SHP77 (cell line): ENCODE measurements at regions not wholly inside any gene's neighbourhood (a gene's known extent, or its start where the extent isn't known, plus 50 kb on each side); places are given as distances from the start of the nearest gene placed in this dataset.
"Not testable (repeated sequence)": the region's sequence is repeated elsewhere in the genome, so short reads cannot be mapped to it uniquely, and the experiment has no call there.

Experiments used
- DNase-seq, 2 experiments: peaks; one replicate each; lab custom pipeline; 2025; lab: John Stamatoyannopoulos, UW

GRCh38 chr9:78172610-78173009 is 63.3 kb upstream of the CEP78 start:
- not testable (repeated sequence) for DNase-seq

- DNase-seq: no peak
These were observed 64.2 kb upstream of the CEP78 start for GRCh38 chr9:78171651-78172050.

DNA sequence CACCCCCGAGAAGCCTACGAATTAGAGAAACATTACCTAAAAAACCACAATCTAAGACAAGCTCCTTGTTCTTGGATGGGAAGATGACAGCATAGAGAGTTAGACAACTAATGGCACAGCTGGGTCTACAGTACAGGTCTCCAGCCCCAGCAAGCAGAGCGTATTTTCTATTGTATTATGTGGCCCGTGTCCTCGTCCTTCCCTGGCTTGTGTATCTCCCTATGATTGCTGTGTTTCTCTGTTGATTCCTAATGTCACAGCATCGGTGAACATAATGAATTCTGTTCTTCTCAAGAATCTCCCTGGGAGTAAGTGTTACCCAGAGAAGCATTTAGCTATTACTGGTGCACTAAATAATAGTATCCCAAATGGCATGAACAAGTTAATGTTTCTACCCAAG is 66.8 kb upstream of the CEP78 start:
- DNase-seq: no peak

DNA sequence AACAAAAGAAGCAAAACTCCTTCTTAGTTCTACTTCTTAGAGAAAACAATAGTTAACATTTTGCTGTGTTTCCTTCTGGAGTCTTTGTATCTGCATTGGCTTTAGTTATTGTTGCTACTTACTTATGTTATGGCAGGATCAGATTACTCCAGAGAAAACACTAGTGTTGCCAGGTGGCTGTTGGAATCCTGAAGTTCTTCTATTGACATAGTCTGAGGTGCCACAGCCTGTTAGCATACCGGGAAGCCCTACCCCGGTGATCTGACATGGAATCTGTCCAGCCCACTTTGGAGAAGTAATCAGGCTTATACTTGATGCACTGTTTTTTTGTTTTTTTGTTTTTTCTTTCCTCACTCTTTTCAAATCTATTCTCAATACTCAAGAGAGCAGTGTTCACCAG is 68.5 kb upstream of the CEP78 start:
- peak; percentile 39 to 50 for DNase-seq

DNA sequence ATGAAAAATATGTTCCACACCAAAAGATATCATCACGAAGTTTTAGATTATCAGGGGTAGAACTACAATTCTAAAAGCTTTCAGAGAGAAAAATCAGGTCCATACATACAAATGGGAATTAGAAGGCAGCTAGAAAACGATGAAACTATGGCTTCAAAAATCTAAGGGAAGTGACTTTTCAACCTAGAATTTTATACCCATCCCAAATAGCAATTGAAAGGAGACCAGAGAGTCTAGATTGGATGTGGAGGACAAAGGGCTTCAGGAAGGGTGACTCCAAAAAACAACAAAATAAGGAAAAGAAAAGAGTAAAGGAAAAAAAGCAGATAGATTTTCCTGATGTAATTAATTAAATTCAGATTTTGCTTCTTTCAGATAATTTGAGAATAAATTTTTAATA is 72.0 kb upstream of the CEP78 start:
- DNase-seq: no peak

DNA sequence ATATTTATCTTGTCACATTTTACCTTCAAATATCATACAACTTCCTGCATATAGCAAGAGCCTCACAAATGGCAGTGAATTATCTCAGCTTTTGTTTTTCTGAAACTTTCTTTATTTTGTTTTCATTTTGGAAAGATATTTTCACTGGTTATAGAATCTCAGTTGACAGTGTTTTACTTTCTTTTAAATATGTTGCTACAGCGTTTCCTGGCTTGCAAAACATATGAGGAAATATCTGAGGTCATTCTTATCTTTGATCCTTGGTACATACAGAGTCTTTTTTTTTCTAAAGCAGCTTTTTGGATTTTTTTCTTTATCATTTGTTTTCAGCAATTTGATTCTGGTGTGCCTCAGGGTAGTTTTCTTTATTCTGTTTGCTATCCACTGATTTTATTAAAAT is 77.6 kb upstream of the CEP78 start:
- no peak for DNase-seq

DNA sequence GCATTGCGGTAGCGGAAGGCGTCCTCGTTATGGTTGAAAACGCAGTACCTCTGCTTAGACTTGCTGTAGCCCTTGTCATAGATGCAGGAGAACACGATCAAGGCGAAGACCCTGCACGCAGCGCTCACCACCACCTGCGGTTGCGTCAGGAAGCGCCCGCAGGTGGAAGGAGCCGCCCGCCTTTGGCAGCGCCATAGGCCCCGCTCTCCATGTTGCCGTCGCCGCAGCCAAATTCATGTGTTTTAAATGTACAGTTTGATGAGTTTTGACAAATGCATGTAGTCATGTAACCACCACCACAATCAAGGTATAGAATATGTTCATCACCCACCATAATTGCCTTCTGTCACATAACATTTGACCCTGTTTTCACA is 84.9 kb upstream of the CEP78 start:
- no peak for DNase-seq

DNA sequence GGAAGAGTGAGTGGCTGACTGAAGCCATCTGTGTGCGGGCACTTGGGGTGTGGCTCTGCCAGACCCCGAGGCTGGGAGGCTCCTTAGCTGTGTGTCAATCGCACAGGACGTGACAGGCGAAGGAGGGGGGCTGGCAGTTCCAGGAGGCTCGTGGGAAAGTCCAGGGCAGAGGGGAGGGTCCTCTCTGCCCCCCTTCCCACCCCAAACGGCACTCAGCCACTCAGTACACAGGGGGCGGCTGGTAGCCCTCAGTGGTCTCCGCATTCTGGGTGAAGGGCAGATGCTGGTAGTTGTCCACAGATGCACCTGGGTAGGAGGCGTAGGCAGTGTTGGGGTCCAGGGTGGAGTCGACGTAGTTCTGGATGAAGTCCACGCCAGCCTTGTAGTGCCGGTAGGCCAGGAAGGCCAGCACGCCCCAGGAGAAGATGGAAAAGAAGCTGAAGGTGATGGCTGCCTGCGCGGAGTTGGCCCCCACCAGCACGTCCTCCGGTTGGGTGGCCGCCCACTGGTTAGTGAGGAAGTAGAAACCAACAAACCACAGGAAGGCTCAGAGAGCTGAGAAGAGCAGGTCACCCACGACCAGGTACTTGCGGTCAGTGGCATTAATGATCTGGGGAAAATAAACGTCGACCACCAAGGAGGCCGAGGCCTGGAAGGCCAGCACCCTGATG is 85.4 kb upstream of the CEP78 start:
- no peak for DNase-seq

- DNase-seq: no peak
These were observed 86.1 kb upstream of the CEP78 start for GRCh38 chr9:78149702-78150291.

DNA sequence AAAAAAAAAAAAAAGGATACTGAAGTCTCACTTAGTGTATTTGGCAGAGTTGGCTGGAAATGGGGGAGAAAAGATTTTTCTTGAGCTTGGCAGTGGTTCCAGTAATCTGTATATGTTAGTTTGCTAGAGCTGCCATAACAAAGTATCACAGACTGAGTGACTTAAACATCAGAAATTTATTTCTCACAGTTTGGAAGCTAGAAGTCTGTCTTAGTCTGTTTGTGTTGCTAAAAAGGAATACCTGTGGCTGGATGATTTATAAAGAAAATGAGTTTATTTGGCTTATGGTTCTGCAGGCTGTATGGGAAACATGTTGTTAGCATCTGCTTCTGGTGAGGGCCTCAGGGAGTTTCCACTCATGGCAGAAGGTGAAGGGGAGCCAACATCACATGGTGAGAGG is 89.6 kb upstream of the CEP78 start:
- DNase-seq: no peak

DNA sequence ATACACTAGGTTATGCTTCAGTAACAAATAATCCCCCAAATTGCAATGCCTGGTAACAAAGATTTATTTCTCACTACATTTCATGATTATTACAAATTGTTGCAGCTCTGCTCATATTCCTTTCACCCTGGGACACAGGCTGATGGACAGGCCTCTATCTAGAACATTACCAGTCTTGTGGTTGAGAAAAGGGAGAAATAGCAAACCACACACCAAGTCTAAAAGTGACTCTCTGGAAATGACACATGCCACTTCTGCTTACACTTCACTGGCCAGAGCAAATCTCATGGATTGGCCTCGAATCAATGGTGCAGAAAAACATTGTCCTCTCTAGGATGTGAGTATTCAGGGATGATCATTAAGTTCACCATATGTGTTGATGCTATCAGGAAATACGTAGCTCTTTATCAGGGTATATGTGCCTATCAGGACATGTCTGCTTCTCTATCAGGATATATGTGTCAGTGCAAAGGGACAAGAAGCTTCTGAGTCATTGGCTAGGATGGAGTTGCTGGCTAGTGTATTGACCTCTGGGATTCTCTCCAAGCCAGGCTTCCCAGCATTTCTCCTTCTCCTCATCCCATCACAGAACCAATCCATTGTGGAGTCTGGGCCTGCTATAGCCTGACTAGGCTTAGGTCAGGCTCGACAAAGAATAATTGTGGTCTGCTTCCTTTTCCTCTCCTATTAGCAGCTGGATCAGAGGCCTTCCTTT is 91.1 kb upstream of the CEP78 start:
- no peak for DNase-seq

- no peak for DNase-seq
These were observed 91.9 kb upstream of the CEP78 start for GRCh38 chr9:78144008-78144381.

GRCh38 chr9:78143281-78144007 is 92.4 kb upstream of the CEP78 start:
- no peak for DNase-seq

DNA sequence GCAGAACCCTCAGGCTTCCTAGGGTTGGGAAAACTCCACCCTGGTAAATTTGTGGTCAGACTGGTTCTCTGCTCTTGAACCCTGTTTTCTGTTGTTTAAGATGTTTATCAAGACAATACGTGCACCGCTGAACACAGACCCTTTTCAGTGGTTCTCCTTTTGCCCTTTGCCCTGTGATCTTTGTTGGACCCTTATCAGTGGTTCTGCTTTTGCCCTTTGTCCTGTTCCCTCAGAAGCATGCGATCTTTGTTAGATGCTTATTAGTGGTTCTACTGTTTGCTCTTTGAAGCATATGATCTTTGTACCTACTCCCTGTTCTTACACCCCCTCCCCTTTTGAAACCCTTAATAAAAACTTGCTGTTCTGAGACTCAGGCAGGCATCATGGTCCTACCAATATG is 93.6 kb upstream of the CEP78 start:
- DNase-seq: not testable (repeated sequence)

- DNase-seq: no peak
These were observed 102.1 kb upstream of the CEP78 start for GRCh38 chr9:78133751-78134150.

DNA sequence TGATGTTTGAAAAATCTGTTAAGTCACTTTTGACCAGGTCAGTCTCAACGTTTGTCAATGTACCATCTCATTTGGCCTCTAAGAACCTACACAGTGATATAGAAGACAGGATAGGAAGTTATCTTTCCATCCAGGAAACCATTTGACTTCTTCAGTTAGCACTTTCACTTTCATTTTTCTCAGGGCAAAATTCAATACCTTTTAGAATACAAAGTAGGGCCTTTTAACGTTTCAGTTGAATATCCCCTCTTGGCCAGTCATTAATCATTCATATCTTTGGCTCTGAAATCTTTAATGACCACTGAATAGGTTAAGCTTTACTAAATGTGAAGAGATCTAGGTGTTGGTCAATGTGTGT is 101.1 kb upstream of the GNAQ start:
- DNase-seq: no peak

DNA sequence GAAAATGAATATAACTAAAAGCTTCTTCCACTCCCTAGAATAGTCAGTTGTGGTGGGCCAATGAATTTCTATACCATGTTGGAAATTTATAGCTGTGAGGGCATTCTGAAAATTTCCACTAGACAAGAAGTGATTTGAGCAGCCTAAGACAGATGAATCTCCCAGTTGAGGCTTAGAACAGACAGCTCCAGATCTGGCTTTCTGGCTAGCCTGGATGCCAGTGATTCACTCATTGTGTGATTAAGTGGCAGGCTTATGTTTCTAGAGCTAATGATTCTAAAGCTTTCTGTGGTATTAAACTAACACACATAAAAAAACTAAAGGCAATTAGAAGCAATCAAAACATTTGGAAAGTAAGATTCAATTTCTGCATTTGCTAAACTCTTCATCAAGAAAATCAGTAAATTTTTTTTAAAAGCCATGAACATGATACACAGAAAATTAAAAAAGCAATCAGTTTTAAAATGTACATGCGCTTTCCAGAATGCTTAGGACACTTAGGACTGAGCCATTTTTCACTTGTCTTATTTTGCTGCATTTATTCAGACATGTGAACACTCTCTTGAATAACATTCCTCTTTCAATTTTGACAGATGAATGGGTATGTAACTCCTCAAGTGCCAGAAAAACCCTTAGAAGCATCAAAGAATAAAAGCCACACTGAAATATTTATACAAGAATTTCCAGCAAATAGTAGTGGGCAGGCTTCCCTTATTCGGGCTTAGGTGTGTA is 100.5 kb upstream of the GNAQ start:
- DNase-seq: no peak

GRCh38 chr9:78130853-78131252 is 99.2 kb upstream of the GNAQ start:
- no peak for DNase-seq

GRCh38 chr9:78130004-78130403 is 98.4 kb upstream of the GNAQ start:
- peak in 1 of 2 experiments; percentile 3 for DNase-seq

- no peak for DNase-seq
These were observed 95.9 kb upstream of the GNAQ start for GRCh38 chr9:78127279-78128225.

DNA sequence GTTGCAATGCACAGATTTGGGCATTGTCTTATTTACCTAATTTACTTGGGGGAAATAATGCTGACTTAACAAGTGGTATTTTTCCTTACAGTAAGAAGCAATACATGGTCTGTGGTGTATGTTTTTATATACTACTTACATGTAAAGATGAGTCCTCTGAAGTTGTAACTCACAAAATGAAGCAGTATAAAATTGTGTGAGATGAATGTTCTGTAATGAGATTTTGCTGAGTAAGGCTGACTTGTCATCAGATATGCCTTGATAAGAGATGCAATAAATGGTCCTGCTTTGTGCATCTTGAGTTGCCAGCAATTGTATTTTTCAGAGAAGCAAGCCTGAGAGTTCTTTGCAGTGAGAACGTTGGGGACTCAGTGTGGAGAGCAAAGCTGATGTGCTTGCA is 92.2 kb upstream of the GNAQ start:
- no peak for DNase-seq
